ENCODE measurements at regions not wholly inside any gene's neighbourhood (a gene's known extent, or its start where the extent isn't known, plus 50 kb on each side); places are given as distances from the start of the nearest gene placed in this dataset.

GRCh38 chr5:123858938-123859337 lies 347.0 kb downstream of the CSNK1G3 start:
- no peaks in the 10 kb centered on the region for H4K20me1 ChIP-seq (ENCODE audit: control insufficient read depth, insufficient read depth, insufficient read length)
- Mint-ChIP-seq H3K9me3 (no peaks in the 10 kb centered on the region), H3K36me3 (ENCODE audit: insufficient read depth in 1 of 3, low read depth in 3 of 3) (no peaks in the 10 kb centered on the region), H3K27me3 (ENCODE audit: low read depth) (no peaks in the 10 kb centered on the region), H3K4me1 (no peaks in the 10 kb centered on the region), H3K4me3 (no peak overlapping the region), H3K27ac (no peak overlapping the region)
- H3K56ac ChIP-seq (ENCODE audit: insufficient read length, low read depth, low read length): no peak overlapping the region
- no peak overlapping the region for H2BK5ac ChIP-seq (ENCODE audit: insufficient read length, low read length)
- H3K23me2 ChIP-seq (ENCODE audit: insufficient read length, low read depth, low read length, poor library complexity, severe bottlenecking): no peaks in the 10 kb centered on the region
- H2BK120ac ChIP-seq (ENCODE audit: low read depth, low read length, poor library complexity, severe bottlenecking): no peak overlapping the region
- no peak overlapping the region for H2AK5ac ChIP-seq (ENCODE audit: insufficient read length, low read length)
- H4K8ac ChIP-seq (replicated peaks; ENCODE audit: insufficient read length, low read depth, low read length): no peak overlapping the region
- DNase-seq: no peak
- no peak overlapping the region for H2BK20ac ChIP-seq (ENCODE audit: low read depth, low read length, poor library complexity, severe bottlenecking)
- H2BK15ac ChIP-seq (ENCODE audit: low read depth, low read length): no peak overlapping the region
- H3K4ac ChIP-seq (ENCODE audit: low read depth, low read length): no peak overlapping the region
- no peaks in the 10 kb centered on the region for H3K27me3 ChIP-seq (ENCODE audit: insufficient read depth, low read length)
- H3K79me1 ChIP-seq (ENCODE audit: insufficient read depth, low read depth, low read length, poor library complexity, severe bottlenecking): no peaks in the 10 kb centered on the region
- no peak overlapping the region for H3K9ac ChIP-seq (ENCODE audit: extremely low read depth, insufficient read length, low read length)
- no peak overlapping the region for H4K91ac ChIP-seq (ENCODE audit: insufficient read length, low read depth, low read length)
- H3K9me3 ChIP-seq (ENCODE audit: control insufficient read depth, low read depth, low read length): no peaks in the 10 kb centered on the region
- H3T11ph ChIP-seq (ENCODE audit: low read length): no peak overlapping the region
- H4K5ac ChIP-seq (ENCODE audit: insufficient read length, low read depth, low read length): no peak overlapping the region
- no peaks in the 10 kb centered on the region for H3K79me2 ChIP-seq (ENCODE audit: insufficient read depth, low read length)
- no peak overlapping the region for H3K14ac ChIP-seq (ENCODE audit: insufficient read depth, low read length)
- H2BK12ac ChIP-seq (ENCODE audit: insufficient read length, low read depth, low read length): no peak overlapping the region
- WGBS (ENCODE audit: extremely low coverage, insufficient read length, low lambda C conversion rate): no CpG with 5 or more reads among the region's 1 CpG
- H3K18ac ChIP-seq (ENCODE audit: insufficient read length, low read depth, low read length): no peak overlapping the region
- H3K4me2 ChIP-seq (ENCODE audit: insufficient read depth, insufficient read length, low read length): no peak overlapping the region
- no peak overlapping the region for H2AFZ ChIP-seq (ENCODE audit: low read length)
- no peaks in the 10 kb centered on the region for H3K4me1 ChIP-seq (ENCODE audit: insufficient read depth, low read length)
- TF ChIP-seq CTCF (conservative IDR thresholded peaks at IDR 0.05): no peak
- no peak overlapping the region for H3K23ac ChIP-seq (ENCODE audit: insufficient read length, low read depth, low read length)
- no peak overlapping the region for H3K27ac ChIP-seq (ENCODE audit: insufficient read length, low read depth, low read length)
